Left lung (tissue), 4 donors: ENCODE measurements at regions not wholly inside any gene's neighbourhood (a gene's known extent, or its start where the extent isn't known, plus 50 kb on each side); places are given as distances from the start of the nearest gene placed in this dataset.

Source experiments
- ATAC-seq: fragments of 200-7000 bp; cut with Tn5 transposase; one replicate; pipeline ENCODE4 v1.9.1; 2020; ENCODE audit warnings: moderate library complexity
- DNase-seq, 4 donors: peaks; one replicate each; pipeline ENCODE4 v3.0.0-alpha.2; 2013 to 2020
- H3K27ac ChIP-seq, 2 donors: fragments of 200-600 bp; sonication (generic) in 1 of 2; one replicate each; pipeline versions ENCODE4 v1.5.0 to v1.8.0; 2020 to 2021
- H3K27me3 ChIP-seq, 2 donors: fragments of 200-600 bp; sonication (generic) in 1 of 2; one replicate each; pipeline versions ENCODE4 v1.5.0 to v1.8.0; 2020 to 2021
- H3K36me3 ChIP-seq, 2 donors: fragments of 200-600 bp; sonication (generic) in 1 of 2; one replicate each; pipeline versions ENCODE4 v1.5.0 to v1.8.0; 2020 to 2021
- H3K4me1 ChIP-seq, 2 donors: fragments of 200-600 bp; one replicate each; pipeline ENCODE4 v1.8.0; 2021
- H3K4me3 ChIP-seq, 2 donors: fragments of 200-600 bp; sonication (generic) in 1 of 2; one replicate each; pipeline versions ENCODE4 v1.5.0 to v1.8.0; 2020 to 2021; ENCODE audit warnings: mild to moderate bottlenecking in 1 of 2
- H3K9me3 ChIP-seq, 2 donors: fragments of 200-600 bp; sonication (generic) in 1 of 2; one replicate each; pipeline versions ENCODE4 v1.5.0 to v1.8.0; 2020 to 2021
- intact Hi-C, 2 donors: fragments of 100-400 bp; cut with DNase I; formaldehyde crosslinking; loops; one replicate each; pipeline versions ENCODE4 v1.11.2 to v1.14.2; 2022
- TF ChIP-seq, protein P1 (sequence below), 2 donors: fragments of 200-600 bp; sonication (generic) in 1 of 2; IDR thresholded peaks; one replicate each; pipeline versions ENCODE4 v1.5.0 to v1.8.0; 2021; ENCODE audit warnings: antibody characterized with exemption in 2 of 2
- donor health status: DM: no; HTN: yes; CAD: no.
- donor health status: DM: no; HTN: no; CAD: no.

GRCh38 chr6:65900928-65901327 is 193.9 kb upstream of the EYS start:
- no peak overlapping the region for H3K4me3 ChIP-seq
- H3K36me3 ChIP-seq = no peaks in the 10 kb centered on the region
- intact Hi-C loops = no loop called here
- TF ChIP-seq, protein P1, sequence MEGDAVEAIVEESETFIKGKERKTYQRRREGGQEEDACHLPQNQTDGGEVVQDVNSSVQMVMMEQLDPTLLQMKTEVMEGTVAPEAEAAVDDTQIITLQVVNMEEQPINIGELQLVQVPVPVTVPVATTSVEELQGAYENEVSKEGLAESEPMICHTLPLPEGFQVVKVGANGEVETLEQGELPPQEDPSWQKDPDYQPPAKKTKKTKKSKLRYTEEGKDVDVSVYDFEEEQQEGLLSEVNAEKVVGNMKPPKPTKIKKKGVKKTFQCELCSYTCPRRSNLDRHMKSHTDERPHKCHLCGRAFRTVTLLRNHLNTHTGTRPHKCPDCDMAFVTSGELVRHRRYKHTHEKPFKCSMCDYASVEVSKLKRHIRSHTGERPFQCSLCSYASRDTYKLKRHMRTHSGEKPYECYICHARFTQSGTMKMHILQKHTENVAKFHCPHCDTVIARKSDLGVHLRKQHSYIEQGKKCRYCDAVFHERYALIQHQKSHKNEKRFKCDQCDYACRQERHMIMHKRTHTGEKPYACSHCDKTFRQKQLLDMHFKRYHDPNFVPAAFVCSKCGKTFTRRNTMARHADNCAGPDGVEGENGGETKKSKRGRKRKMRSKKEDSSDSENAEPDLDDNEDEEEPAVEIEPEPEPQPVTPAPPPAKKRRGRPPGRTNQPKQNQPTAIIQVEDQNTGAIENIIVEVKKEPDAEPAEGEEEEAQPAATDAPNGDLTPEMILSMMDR (IDR thresholded peaks at IDR 0.05) = no peak
- no peaks in the 10 kb centered on the region for H3K27me3 ChIP-seq
- H3K27ac ChIP-seq = no peak overlapping the region
- no peaks in the 10 kb centered on the region for H3K4me1 ChIP-seq
- peaks cover 0 to 23% of the 10 kb centered on the region in 2 donors for H3K9me3 ChIP-seq
- ATAC-seq = no peak
- no peak for DNase-seq

DNA sequence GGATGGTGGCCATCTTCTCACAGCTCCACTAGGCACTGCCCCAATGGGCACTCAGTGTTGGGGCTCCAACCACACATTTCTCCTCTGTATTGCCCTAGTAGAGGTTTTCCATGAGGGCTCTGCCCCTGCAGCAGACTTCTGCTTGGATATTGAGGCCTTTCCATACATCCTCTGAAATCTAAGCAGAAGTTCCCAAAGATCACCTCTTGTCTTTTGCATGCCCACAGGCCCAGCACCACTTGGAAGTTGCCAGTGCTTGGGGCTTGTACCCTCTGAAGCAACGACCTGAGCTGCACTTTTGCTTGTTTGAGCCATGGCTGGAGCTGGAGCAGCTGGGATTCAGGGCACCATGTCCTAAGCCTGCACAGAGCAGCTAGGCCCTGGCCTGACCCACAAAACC is 189.1 kb upstream of the EYS start:
- ATAC-seq (no peak), DNase-seq (peak in 1 of 4 donors; percentile 8)
- Histone ChIP-seq H3K36me3 (no peaks in the 10 kb centered on the region), H3K27ac (no peak overlapping the region), H3K27me3 (no peaks in the 10 kb centered on the region), H3K9me3 (peaks cover 0 to 11% of the 10 kb centered on the region in 2 donors), H3K4me3 (no peak overlapping the region), H3K4me1 (no peaks in the 10 kb centered on the region)
- TF ChIP-seq, protein P1 (IDR thresholded peaks at IDR 0.05) = no peak
- intact Hi-C loops = no loop called here

DNA sequence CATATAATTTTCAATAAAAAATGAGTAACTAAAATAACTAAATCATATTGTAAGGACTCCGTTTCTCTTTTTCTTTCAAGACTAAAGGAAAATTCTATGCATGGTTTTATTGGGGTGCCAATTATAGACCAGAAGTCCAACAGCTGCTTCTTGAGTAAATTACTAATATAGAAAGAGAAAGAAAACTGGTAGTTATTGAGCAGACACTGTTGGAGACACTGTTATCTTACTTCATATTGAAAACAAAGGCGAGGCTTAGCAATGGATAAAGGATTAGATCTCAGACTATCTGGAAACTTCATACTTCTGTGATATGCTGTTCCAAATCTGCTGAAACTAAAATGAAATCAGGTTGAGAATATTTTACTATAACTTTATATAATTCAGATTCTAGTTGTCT is 169.6 kb upstream of the EYS start:
- ATAC-seq = no peak
- Histone ChIP-seq H3K36me3 (no peaks in the 10 kb centered on the region), H3K27ac (no peak overlapping the region)

DNA sequence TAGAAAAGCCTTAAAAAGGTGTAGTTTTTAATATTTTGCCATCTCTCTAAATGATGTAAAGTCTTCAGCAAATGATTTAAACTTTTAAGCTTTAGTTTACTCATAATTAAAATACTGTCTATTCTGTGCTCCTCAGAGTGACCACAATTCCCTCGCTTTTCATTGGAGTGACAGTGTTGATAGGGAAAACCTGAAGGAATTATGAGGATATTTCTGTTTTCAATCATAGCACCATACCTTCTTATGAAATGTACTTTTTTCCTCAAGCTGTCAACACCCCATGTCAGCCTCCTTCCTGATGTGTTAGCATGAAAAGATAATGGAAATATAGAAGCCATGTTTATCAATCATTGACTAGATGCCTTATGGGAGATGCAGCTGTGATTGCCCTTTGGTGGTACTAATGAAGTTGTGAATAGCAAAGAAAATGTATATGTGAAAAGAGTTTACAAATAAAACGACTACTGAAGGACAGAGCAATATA is 145.4 kb upstream of the EYS start:
- intact Hi-C loops = no loop called here
- TF ChIP-seq, protein P1 (IDR thresholded peaks at IDR 0.05) = no peak
- no peak for DNase-seq
- no peaks in the 10 kb centered on the region for H3K4me1 ChIP-seq
- no peak for ATAC-seq
- no peak overlapping the region for H3K27ac ChIP-seq
- H3K9me3 ChIP-seq = peaks cover 0 to 5% of the 10 kb centered on the region in 2 donors
- no peaks in the 10 kb centered on the region for H3K36me3 ChIP-seq
- H3K27me3 ChIP-seq = no peaks in the 10 kb centered on the region
- H3K4me3 ChIP-seq = no peak overlapping the region

More for the DNA sequence above, 169.6 kb upstream of the EYS start:
- intact Hi-C loops = no loop called here
- no peaks in the 10 kb centered on the region for H3K4me1 ChIP-seq
- no peaks in the 10 kb centered on the region for H3K27me3 ChIP-seq
- no peak overlapping the region for H3K4me3 ChIP-seq
- TF ChIP-seq, protein P1 (IDR thresholded peaks at IDR 0.05) = no peak
- DNase-seq = no peak
- H3K9me3 ChIP-seq = no peaks in the 10 kb centered on the region

GRCh38 chr6:65830151-65830550 is 123.1 kb upstream of the EYS start:
- no peaks in the 10 kb centered on the region for H3K27me3 ChIP-seq
- no peak for DNase-seq
- no peak overlapping the region for H3K27ac ChIP-seq
- no peaks in the 10 kb centered on the region for H3K36me3 ChIP-seq
- TF ChIP-seq, protein P1 (IDR thresholded peaks at IDR 0.05) = no peak
- H3K4me1 ChIP-seq = no peaks in the 10 kb centered on the region
- ATAC-seq = no peak
- no peaks in the 10 kb centered on the region for H3K9me3 ChIP-seq
- intact Hi-C loops = no loop called here
- H3K4me3 ChIP-seq = no peak overlapping the region
